NCI-H1930 (cell line): ENCODE measurements at regions not wholly inside any gene's neighbourhood (a gene's known extent, or its start where the extent isn't known, plus 50 kb on each side); places are given as distances from the start of the nearest gene placed in this dataset.
"Not testable (repeated sequence)": the region's sequence is repeated elsewhere in the genome, so short reads cannot be mapped to it uniquely, and the experiment has no call there.

ENCODE experiments used
- DNase-seq, 2 experiments: peaks; one replicate each; lab custom pipeline; 2025; lab: John Stamatoyannopoulos, UW

GRCh38 chr10:28135258-28135657 is 136.4 kb upstream of the ODAD2 start:
- no peak for DNase-seq

- no peak for DNase-seq
Observed at GRCh38 chr10:28130267-28130666, 131.4 kb upstream of the ODAD2 start.

- no peak for DNase-seq
Observed at GRCh38 chr10:28127881-28128280, 129.0 kb upstream of the ODAD2 start.

GRCh38 chr10:28125701-28126100 is 126.8 kb upstream of the ODAD2 start:
- DNase-seq = no peak

GRCh38 chr10:28120795-28121194 is 121.9 kb upstream of the ODAD2 start:
- no peak for DNase-seq

GRCh38 chr10:28120043-28120749 is 121.3 kb upstream of the ODAD2 start:
- DNase-seq = no peak

GRCh38 chr10:28118985-28119628 is 120.2 kb upstream of the ODAD2 start:
- DNase-seq = no peak

GRCh38 chr10:28113202-28113601 is 114.3 kb upstream of the ODAD2 start:
- no peak for DNase-seq

GRCh38 chr10:28111712-28112111 is 112.8 kb upstream of the ODAD2 start:
- no peak for DNase-seq

- DNase-seq = no peak
Observed at GRCh38 chr10:28105561-28105960, 106.7 kb upstream of the ODAD2 start.

- DNase-seq = no peak
Observed at GRCh38 chr10:28097633-28098032, 98.8 kb upstream of the ODAD2 start.

- DNase-seq = no peak
Observed at GRCh38 chr10:28095791-28096378, 97.0 kb upstream of the ODAD2 start.

GRCh38 chr10:28094121-28094520 is 95.2 kb upstream of the ODAD2 start:
- no peak for DNase-seq

- DNase-seq = no peak
Observed at GRCh38 chr10:28091913-28092312, 93.0 kb upstream of the ODAD2 start.

GRCh38 chr10:28090506-28090905 is 91.6 kb upstream of the ODAD2 start:
- no peak for DNase-seq

- DNase-seq = no peak
Observed at GRCh38 chr10:28089467-28089866, 90.6 kb upstream of the ODAD2 start.

- DNase-seq = no peak
Observed at GRCh38 chr10:28087661-28088351, 88.9 kb upstream of the ODAD2 start.

- DNase-seq = not testable (repeated sequence)
Observed at GRCh38 chr10:28085760-28086159, 86.9 kb upstream of the ODAD2 start.

GRCh38 chr10:28082885-28083284 is 84.0 kb upstream of the ODAD2 start:
- DNase-seq = no peak

- DNase-seq = no peak
Observed at GRCh38 chr10:28082316-28082715, 83.4 kb upstream of the ODAD2 start.

GRCh38 chr10:28077889-28078288 is 79.0 kb upstream of the ODAD2 start:
- DNase-seq = no peak

GRCh38 chr10:28075424-28075823 is 76.5 kb upstream of the ODAD2 start:
- DNase-seq = no peak

GRCh38 chr10:28072573-28072972 is 73.7 kb upstream of the ODAD2 start:
- no peak for DNase-seq
